ENCODE measurements at regions not wholly inside any gene's neighbourhood (a gene's known extent, or its start where the extent isn't known, plus 50 kb on each side); places are given as distances from the start of the nearest gene placed in this dataset.

DNA sequence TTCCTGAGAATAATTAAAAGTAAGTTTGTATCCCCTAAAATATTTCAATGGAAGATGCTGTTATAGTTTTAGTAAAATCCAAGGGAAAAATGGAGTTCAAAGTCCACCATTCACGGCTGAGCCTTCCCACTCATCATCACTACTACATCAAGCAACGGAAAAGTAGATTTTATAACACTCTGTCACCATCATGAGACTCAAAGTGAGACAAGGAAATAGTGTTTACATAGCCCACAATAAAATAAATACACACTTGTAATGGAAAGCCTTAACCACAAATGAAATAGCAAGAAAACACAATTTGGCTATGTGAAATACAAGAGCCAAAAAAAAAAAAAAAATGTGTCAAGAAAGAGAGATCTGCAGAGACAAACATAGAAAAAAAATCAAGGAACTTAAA, 569.9 kb upstream of the REG3G start:
- no peak overlapping the region for H3K4me3 ChIP-seq (ENCODE audit: low read length)
- TF ChIP-seq, protein P1, sequence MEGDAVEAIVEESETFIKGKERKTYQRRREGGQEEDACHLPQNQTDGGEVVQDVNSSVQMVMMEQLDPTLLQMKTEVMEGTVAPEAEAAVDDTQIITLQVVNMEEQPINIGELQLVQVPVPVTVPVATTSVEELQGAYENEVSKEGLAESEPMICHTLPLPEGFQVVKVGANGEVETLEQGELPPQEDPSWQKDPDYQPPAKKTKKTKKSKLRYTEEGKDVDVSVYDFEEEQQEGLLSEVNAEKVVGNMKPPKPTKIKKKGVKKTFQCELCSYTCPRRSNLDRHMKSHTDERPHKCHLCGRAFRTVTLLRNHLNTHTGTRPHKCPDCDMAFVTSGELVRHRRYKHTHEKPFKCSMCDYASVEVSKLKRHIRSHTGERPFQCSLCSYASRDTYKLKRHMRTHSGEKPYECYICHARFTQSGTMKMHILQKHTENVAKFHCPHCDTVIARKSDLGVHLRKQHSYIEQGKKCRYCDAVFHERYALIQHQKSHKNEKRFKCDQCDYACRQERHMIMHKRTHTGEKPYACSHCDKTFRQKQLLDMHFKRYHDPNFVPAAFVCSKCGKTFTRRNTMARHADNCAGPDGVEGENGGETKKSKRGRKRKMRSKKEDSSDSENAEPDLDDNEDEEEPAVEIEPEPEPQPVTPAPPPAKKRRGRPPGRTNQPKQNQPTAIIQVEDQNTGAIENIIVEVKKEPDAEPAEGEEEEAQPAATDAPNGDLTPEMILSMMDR (conservative IDR thresholded peaks at IDR 0.05; ENCODE audit: low read depth, low read length) = no peak
- no peak for DNase-seq (ENCODE audit: low read depth)

DNA sequence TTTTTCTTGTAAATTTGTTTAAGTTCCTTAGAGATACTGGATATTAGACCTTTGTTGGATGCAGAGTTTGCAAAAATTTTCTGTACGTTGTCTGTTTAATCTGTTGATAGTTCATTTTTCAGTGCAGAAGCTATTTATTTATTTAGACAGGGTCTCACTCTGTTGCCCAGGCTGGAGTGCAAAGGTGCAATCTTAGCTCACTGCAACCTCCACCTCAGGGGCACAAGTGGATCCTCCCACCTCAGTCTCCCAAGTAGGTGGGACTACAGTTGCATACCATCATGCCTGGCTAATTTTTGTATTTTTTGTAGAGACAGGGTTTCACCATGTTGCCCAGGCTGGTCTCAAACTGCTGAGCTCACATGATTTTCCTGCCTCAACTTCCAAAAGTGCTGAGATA, 568.2 kb upstream of the REG3G start:
- DNase-seq (ENCODE audit: low read depth) = no peak
- H3K4me3 ChIP-seq (ENCODE audit: low read length) = no peak overlapping the region
- TF ChIP-seq, protein P1 (conservative IDR thresholded peaks at IDR 0.05; ENCODE audit: low read depth, low read length) = no peak

DNA sequence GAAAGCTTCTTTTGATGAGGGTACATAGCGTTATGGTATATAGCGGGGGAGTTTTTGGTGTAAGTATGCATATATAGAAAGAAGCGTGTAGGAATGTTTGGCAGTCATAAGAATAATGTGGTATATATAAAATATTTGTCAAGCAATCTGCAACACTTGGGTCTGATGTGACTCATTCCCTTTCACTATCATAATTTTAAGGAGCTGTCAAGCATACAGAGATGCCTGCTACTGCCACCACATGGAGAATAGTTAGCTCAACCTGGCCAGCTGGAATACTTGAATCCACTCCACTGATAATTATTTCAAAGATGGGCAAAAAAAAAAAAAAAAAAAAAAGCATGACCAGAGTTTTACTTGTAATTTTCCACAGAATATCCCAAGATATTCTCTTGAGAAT, 559.8 kb upstream of the REG3G start:
- TF ChIP-seq, protein P1 (conservative IDR thresholded peaks at IDR 0.05; ENCODE audit: low read depth, low read length) = no peak
- no peak for DNase-seq (ENCODE audit: low read depth)
- H3K4me3 ChIP-seq (ENCODE audit: low read length) = no peak overlapping the region

DNA sequence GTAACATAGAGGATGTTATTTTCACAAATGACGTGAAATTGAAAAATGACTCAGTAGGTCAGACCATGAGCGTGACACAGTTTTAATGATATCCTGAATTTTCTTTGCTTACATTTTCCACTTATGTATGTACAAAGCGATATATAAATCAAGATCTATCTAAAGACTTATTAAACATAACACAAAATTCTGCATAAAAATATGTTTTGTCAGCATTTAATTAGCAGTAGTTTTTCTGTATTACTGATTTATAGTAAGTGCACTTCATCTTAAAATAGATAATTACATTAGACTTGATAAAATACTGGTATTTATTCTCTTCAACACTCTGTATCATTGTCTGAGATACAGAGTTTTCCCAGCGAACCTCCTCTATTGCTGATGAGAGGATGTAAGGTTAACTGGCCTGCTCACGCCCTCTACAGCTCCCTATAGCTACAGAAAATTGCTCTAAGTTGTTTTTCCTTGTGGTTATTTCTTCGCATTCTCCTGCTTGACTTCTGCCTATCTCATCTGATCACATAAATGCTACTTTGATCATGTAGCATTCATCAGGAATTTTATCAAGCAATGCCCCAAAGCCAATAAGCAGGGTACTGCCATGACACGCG, 548.8 kb upstream of the REG3G start:
- H3K4me3 ChIP-seq (ENCODE audit: low read length) = no peak overlapping the region
- DNase-seq (ENCODE audit: low read depth) = no peak
- TF ChIP-seq, protein P1 (conservative IDR thresholded peaks at IDR 0.05; ENCODE audit: low read depth, low read length) = no peak

DNA sequence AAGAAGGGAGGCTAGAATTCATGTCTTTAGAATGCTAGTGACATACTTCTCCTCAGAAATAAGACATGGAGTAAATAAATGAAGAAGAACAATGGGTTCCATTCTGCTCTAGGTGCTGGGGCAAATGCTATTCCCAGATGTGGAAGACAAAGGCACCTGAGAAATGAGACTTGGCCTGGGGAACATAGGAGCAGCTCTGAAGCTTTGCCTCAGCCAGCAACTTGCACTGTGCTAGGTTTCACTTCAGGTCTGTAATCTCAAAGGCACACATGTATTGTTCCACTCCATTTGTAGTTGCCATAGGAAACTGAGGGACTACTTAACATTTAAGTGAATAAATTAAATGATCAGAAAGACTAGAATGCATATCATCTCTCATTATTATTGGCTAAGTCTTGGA, 538.9 kb upstream of the REG3G start:
- TF ChIP-seq, protein P1 (conservative IDR thresholded peaks at IDR 0.05; ENCODE audit: low read depth, low read length) = no peak
- no peak overlapping the region for H3K4me3 ChIP-seq (ENCODE audit: low read length)
- DNase-seq (ENCODE audit: low read depth) = no peak

DNA sequence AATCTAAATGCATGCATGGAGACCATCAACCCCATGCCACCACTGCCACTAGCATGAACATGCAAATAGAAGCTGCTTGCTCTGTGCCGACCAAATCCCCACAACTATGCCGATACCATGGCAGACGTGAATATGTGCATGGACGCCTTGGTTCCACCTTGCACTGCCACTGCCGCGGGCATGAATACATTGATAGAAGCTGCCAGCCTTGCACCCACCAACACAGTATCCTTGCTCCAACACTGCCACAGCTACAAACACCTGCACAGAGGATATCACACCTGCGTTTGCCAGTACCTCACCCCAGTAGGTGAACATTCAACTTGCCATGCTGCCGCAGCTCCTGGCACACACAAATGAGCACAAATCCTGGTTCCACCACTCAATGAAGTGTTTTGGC, 527.4 kb upstream of the REG3G start:
- TF ChIP-seq, protein P1 (conservative IDR thresholded peaks at IDR 0.05; ENCODE audit: low read depth, low read length) = no peak
- H3K4me3 ChIP-seq (ENCODE audit: low read length) = no peak overlapping the region
- DNase-seq (ENCODE audit: low read depth) = no peak

DNA sequence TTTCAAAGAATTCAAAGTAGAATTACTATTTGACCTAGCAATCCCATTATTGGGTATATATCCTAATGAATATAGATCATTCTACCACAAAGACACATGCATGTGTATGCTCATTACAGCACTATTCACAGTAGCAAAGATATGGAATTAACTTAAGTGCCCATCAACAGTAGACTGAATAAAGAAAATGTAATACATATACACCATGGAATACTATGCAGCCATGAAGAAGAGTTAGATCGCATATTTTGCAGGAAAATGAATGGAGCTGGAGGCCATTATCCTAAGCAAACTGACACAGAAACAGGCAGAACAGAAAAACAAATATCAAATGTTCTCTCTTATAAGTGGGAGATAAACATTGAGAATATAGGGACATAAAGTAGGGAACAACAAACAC, 519.2 kb upstream of the REG3G start:
- H3K4me3 ChIP-seq (ENCODE audit: low read length) = no peak overlapping the region
- TF ChIP-seq, protein P1 (conservative IDR thresholded peaks at IDR 0.05; ENCODE audit: low read depth, low read length) = no peak
- DNase-seq (ENCODE audit: low read depth) = no peak
